ENCODE measurements at regions not wholly inside any gene's neighbourhood (a gene's known extent, or its start where the extent isn't known, plus 50 kb on each side); places are given as distances from the start of the nearest gene placed in this dataset.
"Not testable (repeated sequence)": the region's sequence is repeated elsewhere in the genome, so short reads cannot be mapped to it uniquely, and the experiment has no call there.

- TF ChIP-seq CTCF (IDR thresholded peaks at IDR 0.05); POLR2AphosphoS5 (IDR thresholded peaks at IDR 0.05; ENCODE audit: low read depth, low read length); SIN3A (IDR thresholded peaks at IDR 0.05; ENCODE audit: borderline replicate concordance, insufficient read depth, low read depth, low read length): not testable (repeated sequence)
Observed at GRCh38 chr15:87533637-87534036, 722.9 kb downstream of the NTRK3 start.
